Activated CD4-positive, alpha-beta T cell treated with anti-CD3 and anti-CD28 coated beads for 24 hours (primary cell): ENCODE measurements at regions not wholly inside any gene's neighbourhood (a gene's known extent, or its start where the extent isn't known, plus 50 kb on each side); places are given as distances from the start of the nearest gene placed in this dataset.
"Not testable (repeated sequence)": the region's sequence is repeated elsewhere in the genome, so short reads cannot be mapped to it uniquely, and the experiment has no call there.

ENCODE experiments used
- DNase-seq, 2 donors: peaks; one replicate each; pipeline ENCODE4 v3.0.0-alpha.2; 2020; ENCODE audit warnings: low read depth in 2 of 2

GRCh38 chr4:127364911-127365310 lies 267.8 kb upstream of the INTU start:
- DNase-seq: no peak

- DNase-seq: no peak
These were observed 262.2 kb upstream of the INTU start for GRCh38 chr4:127370604-127371003.

GRCh38 chr4:127379499-127379898 lies 253.3 kb upstream of the INTU start:
- no peak for DNase-seq

- DNase-seq: not testable (repeated sequence)
These were observed 252.8 kb upstream of the INTU start for GRCh38 chr4:127379948-127380347.

GRCh38 chr4:127383666-127384065 lies 249.1 kb upstream of the INTU start:
- no peak for DNase-seq

- no peak for DNase-seq
These were observed 238.2 kb upstream of the INTU start for GRCh38 chr4:127394516-127394915.

GRCh38 chr4:127400276-127400675 lies 232.5 kb upstream of the INTU start:
- DNase-seq: no peak

GRCh38 chr4:127400731-127401346 lies 231.9 kb upstream of the INTU start:
- DNase-seq: peak in 1 of 2 donors; percentile 28

- DNase-seq: no peak
These were observed 229.2 kb upstream of the INTU start for GRCh38 chr4:127403471-127404084.

GRCh38 chr4:127406187-127406586 lies 226.6 kb upstream of the INTU start:
- no peak for DNase-seq

GRCh38 chr4:127407572-127407971 lies 225.2 kb upstream of the INTU start:
- not testable (repeated sequence) for DNase-seq

- no peak for DNase-seq
These were observed 222.6 kb upstream of the INTU start for GRCh38 chr4:127410201-127410600.

- no peak for DNase-seq
These were observed 222.1 kb upstream of the INTU start for GRCh38 chr4:127410644-127411043.

- no peak for DNase-seq
These were observed 217.7 kb upstream of the INTU start for GRCh38 chr4:127414951-127415606.

- no peak for DNase-seq
These were observed 216.6 kb upstream of the INTU start for GRCh38 chr4:127416115-127416514.

- DNase-seq: no peak
These were observed 214.7 kb upstream of the INTU start for GRCh38 chr4:127417885-127418535.

GRCh38 chr4:127419431-127419830 lies 213.3 kb upstream of the INTU start:
- no peak for DNase-seq

- no peak for DNase-seq
These were observed 211.3 kb upstream of the INTU start for GRCh38 chr4:127421437-127421836.

- DNase-seq: no peak
These were observed 207.4 kb upstream of the INTU start for GRCh38 chr4:127425202-127425845.

GRCh38 chr4:127425851-127426250 lies 206.9 kb upstream of the INTU start:
- DNase-seq: no peak

- no peak for DNase-seq
These were observed 191.2 kb upstream of the INTU start for GRCh38 chr4:127441571-127441970.

- DNase-seq: no peak
These were observed 187.3 kb upstream of the INTU start for GRCh38 chr4:127445471-127445870.
